Ovary (tissue), 7 donors: ENCODE measurements at regions not wholly inside any gene's neighbourhood (a gene's known extent, or its start where the extent isn't known, plus 50 kb on each side); places are given as distances from the start of the nearest gene placed in this dataset.

Experiments
- DNase-seq, 5 donors: peaks; one replicate each; pipeline ENCODE4 v3.0.0-alpha.2; 2019 to 2020
- H3K27ac ChIP-seq, 2 donors: fragments of 200-600 bp; one replicate each; pipeline versions ENCODE4 v1.5.1 to v1.8.0; 2019 to 2022
- H3K27me3 ChIP-seq: fragments of 200-600 bp; one replicate; pipeline ENCODE4 v1.8.0; 2022
- H3K36me3 ChIP-seq: fragments of 200-600 bp; sonication (generic); one replicate; pipeline ENCODE4 v1.5.1; 2019
- H3K4me1 ChIP-seq: one replicate; pipeline ENCODE4 v1.8.1; 2013; ENCODE audit warnings: mild to moderate bottlenecking, moderate library complexity; ENCODE audit not compliant: insufficient read depth
- H3K4me3 ChIP-seq: fragments of 200-600 bp; sonication (generic); one replicate; pipeline ENCODE4 v1.5.1; 2017
- H3K9me3 ChIP-seq, 2 donors: fragments of 200-600 bp in 1 of 2; sonication (generic) in 1 of 2; one replicate each; pipeline versions ENCODE4 v1.5.1 to v1.8.1; 2013 to 2019; ENCODE audit warnings: mild to moderate bottlenecking in 1 of 2, moderate library complexity in 1 of 2
- EP300 ChIP-seq: sonication (generic); formaldehyde crosslinking; IDR thresholded peaks from one replicate; pipeline ENCODE4 v1.6.1; 2017; ENCODE audit warnings: antibody characterized with exemption
- POLR2A ChIP-seq: fragments of 450-650 bp; IDR thresholded peaks from one replicate; pipeline ENCODE4 v1.6.1; 2017; ENCODE audit warnings: antibody characterized with exemption, mild to moderate bottlenecking, moderate library complexity
- WGBS, 3 donors: extraction: QIAGEN DNeasy Blood & Tissue Kit in 1 of 3; methylation state at CpG; one replicate each; pipeline versions ENCODE4 v1.1.5 to v1.1.7; 2013 to 2017; 5-methylcytosine and 5-hydroxymethylcytosine counted together
- intact Hi-C, 4 donors: fragments of 100-400 bp; cut with DNase I; formaldehyde crosslinking; loops; one replicate each; pipeline versions ENCODE4 v1.11.0 to v1.15.1; 2022 to 2023
- TF ChIP-seq, protein P1 (sequence below), 3 donors: fragments of 450-650 bp in 2 of 3; fragments of 200-600 bp in 1 of 3; IDR thresholded peaks; one replicate each; pipeline versions ENCODE4 v1.5.1 to v1.8.0; 2016 to 2022; ENCODE audit warnings: antibody characterized with exemption in 3 of 3, mild to moderate bottlenecking in 1 of 3
- donor health status: DM: no; HTN: no; CAD: no; lungs with moderate emphysema.
- donor health status: DM: no; HTN: no; CAD: no.
- donor health status: Bipolar disorder and iron deficiency.
- donor health status: DM: no; HTN: no; CAD: no.
- donor health status: DM: yes; HTN: yes; CAD: no.

DNA sequence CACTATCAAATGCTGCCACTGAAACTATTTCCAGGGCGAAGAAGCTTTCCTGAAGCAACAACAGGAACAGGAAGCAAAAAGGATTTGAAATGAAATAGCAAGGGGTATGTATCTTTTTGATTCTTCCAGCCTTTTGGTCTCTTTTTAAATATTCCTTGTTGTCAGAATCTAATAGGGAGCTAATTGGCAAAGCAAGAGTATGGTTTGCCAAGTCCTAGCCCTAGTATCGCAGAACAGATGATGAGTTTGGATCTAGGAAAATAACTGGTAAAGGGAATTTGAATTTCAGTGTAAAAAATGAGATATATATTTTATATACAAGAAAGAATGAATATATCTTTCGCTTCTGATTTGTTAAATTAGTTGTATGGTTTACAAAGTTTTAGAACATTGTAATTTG is 252.5 kb downstream of the ANKRD7 start:
- H3K4me1 ChIP-seq = no peaks in the 10 kb centered on the region
- H3K36me3 ChIP-seq = no peaks in the 10 kb centered on the region
- H3K27ac ChIP-seq = no peak overlapping the region
- intact Hi-C loops = no loop called here
- H3K27me3 ChIP-seq = no peaks in the 10 kb centered on the region
- no peak for TF ChIP-seq EP300
- TF ChIP-seq, protein P1, sequence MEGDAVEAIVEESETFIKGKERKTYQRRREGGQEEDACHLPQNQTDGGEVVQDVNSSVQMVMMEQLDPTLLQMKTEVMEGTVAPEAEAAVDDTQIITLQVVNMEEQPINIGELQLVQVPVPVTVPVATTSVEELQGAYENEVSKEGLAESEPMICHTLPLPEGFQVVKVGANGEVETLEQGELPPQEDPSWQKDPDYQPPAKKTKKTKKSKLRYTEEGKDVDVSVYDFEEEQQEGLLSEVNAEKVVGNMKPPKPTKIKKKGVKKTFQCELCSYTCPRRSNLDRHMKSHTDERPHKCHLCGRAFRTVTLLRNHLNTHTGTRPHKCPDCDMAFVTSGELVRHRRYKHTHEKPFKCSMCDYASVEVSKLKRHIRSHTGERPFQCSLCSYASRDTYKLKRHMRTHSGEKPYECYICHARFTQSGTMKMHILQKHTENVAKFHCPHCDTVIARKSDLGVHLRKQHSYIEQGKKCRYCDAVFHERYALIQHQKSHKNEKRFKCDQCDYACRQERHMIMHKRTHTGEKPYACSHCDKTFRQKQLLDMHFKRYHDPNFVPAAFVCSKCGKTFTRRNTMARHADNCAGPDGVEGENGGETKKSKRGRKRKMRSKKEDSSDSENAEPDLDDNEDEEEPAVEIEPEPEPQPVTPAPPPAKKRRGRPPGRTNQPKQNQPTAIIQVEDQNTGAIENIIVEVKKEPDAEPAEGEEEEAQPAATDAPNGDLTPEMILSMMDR (IDR thresholded peaks at IDR 0.05) = no peak
- TF ChIP-seq POLR2A = no peak
- 80 to 84% (median 81%) methylated on average over 3 of the region's 3 CpGs for WGBS, 3 donors
- no peak overlapping the region for H3K4me3 ChIP-seq
- H3K9me3 ChIP-seq = no peaks in the 10 kb centered on the region
- no peak for DNase-seq

DNA sequence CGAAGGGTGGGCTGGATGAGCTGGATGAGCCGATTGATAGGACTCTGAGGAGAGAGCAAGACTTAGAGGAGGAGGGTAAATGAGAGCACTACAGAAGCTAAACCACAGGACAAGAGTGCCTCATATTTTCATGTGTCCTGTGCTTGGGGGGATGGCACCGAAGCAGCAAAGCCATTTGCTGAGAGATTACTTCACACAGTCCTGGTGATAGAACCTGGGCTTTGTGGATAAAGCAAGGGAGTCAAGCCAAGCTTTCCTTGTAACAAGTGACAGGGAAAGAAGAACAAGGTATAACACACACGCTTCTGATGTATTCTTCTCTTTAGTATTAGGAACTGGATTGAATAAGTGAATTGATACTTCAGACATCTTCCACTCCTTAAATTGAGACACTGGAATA is 253.7 kb downstream of the ANKRD7 start:
- Histone ChIP-seq H3K36me3 (no peaks in the 10 kb centered on the region), H3K4me3 (no peak overlapping the region), H3K9me3 (no peaks in the 10 kb centered on the region), H3K27me3 (no peaks in the 10 kb centered on the region), H3K27ac (no peak overlapping the region), H3K4me1 (no peaks in the 10 kb centered on the region)
- intact Hi-C loops = no loop called here
- TF ChIP-seq POLR2A (no peak), EP300 (no peak)
- TF ChIP-seq, protein P1 (IDR thresholded peaks at IDR 0.05) = no peak
- no peak for DNase-seq
- 86 to 91% (median 90%) methylated on average over 4 of the region's 4 CpGs for WGBS, 3 donors

DNA sequence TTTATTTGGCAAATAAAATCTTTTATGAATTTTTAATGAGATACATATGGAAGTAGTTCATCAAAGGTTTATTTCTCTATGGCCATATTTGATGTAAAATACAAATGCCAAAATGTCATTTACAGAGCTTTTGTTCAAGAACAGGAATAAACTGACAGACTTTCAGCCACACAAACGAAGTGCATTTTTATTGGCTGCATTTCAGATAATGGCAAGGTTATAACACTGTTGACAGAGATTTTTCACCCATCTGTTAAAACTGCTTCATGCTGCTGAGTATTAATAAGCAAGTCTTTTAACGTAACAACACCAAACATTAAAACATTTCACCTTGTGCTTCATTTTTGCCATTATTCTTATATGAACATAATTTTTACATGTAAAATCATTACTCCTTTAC is 254.4 kb downstream of the ANKRD7 start:
- Histone ChIP-seq H3K4me1 (no peaks in the 10 kb centered on the region), H3K9me3 (no peaks in the 10 kb centered on the region), H3K36me3 (no peaks in the 10 kb centered on the region), H3K27ac (no peak overlapping the region), H3K4me3 (no peak overlapping the region), H3K27me3 (no peaks in the 10 kb centered on the region)
- WGBS, 3 donors = 47 to 52% (median 51%) methylated on average over 2 of the region's 2 CpGs
- no peak for DNase-seq
- TF ChIP-seq EP300 (no peak), POLR2A (no peak)
- TF ChIP-seq, protein P1 (IDR thresholded peaks at IDR 0.05) = no peak
- intact Hi-C loops = no loop called here

DNA sequence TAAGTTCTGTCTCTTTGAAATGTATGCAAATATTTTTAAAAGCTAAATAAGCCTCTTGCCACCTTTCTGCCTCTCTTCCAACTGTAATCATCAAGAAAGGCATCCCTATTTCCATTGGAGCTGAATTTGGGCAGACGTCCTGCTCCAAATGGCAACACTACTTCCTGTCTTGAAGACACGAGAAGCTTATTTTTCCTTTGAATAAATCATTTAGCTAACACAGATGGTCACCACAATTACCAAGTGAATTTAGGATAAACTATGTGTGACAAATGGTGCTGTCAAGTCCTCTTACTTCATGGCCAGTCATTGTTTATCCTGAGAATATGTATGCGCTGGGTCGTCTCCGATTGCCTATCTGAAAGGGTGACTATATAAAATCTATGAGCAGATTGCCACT is 268.0 kb downstream of the ANKRD7 start:
- Histone ChIP-seq H3K9me3 (no peaks in the 10 kb centered on the region), H3K36me3 (no peaks in the 10 kb centered on the region), H3K27ac (no peak overlapping the region), H3K27me3 (no peaks in the 10 kb centered on the region), H3K4me1 (no peaks in the 10 kb centered on the region), H3K4me3 (no peak overlapping the region)
- TF ChIP-seq, protein P1 (IDR thresholded peaks at IDR 0.05) = no peak
- no peak for TF ChIP-seq EP300
- no peak for TF ChIP-seq POLR2A
- intact Hi-C loops = no loop called here
- DNase-seq = no peak
- WGBS, 3 donors = 47 to 64% (median 58%) methylated on average over 5 of the region's 5 CpGs
